ENCODE measurements at regions not wholly inside any gene's neighbourhood (a gene's known extent, or its start where the extent isn't known, plus 50 kb on each side); places are given as distances from the start of the nearest gene placed in this dataset.

- no peak overlapping the region for H3K27ac ChIP-seq (ENCODE audit: extremely low read depth, low read depth, low read length)
- intact Hi-C loops (cut with micrococcal nuclease): loop anchor here (10.0 kb wide), 1 partner anchor 374 kb away; the partner anchor contains the start of gene ID2
These were observed 371.1 kb upstream of the ID2 start for GRCh38 chr2:8310557-8311455.

GRCh38 chr2:8312221-8312620 lies 369.6 kb upstream of the ID2 start:
- FAIRE-seq (no peak), ATAC-seq (no peak), DNase-seq (ENCODE audit: extremely low read depth in 1 of 4, low spot score in 3 of 4) (no peak)
- 53% methylated on average over 3 of the region's 3 CpGs for WGBS (ENCODE audit: insufficient coverage, low coverage, missing lambda C conversion rate)
- no peaks in the 10 kb centered on the region for H3K9me1 ChIP-seq (ENCODE audit: control insufficient read depth, insufficient read depth, low read length)
- no peaks in the 10 kb centered on the region for H3K9me3 ChIP-seq (replicated peaks; ENCODE audit: control insufficient read depth, insufficient read depth, low read depth, low read length)
- POLR2A ChIA-PET: interaction anchor here (1.2 kb wide), 1 partner anchor 13 kb away, joined by 3 read pairs; no protein-coding TSS in a partner anchor
- H2AFZ ChIP-seq (ENCODE audit: low read depth, low read length): peak overlapping the region; percentile 61; the same call in 1 of the 2 replicates
- TF ChIP-seq POLR3G (IDR thresholded peaks at IDR 0.05; ENCODE audit: extremely low read depth, insufficient read length, insufficient replicate concordance): no peak
- TF ChIP-seq HDAC8 (tag; IDR thresholded peaks at IDR 0.05): no peak
- in situ Hi-C loops (cut with MboI) (no loop called here), intact Hi-C loops (cut with micrococcal nuclease) (loop anchor here (10.0 kb wide), 1 partner anchor 373 kb away; the partner anchor contains the start of gene ID2)
- H3K4me1 ChIP-seq (replicated peaks in 1 of 2; ENCODE audit: control insufficient read depth in 2 of 2, insufficient read depth in 2 of 2, low read length in 2 of 2): peaks cover 17 to 37% of the 10 kb centered on the region in 2 experiments
- CTCF ChIA-PET (ENCODE audit: low intra/inter-chr PET ratio): no interaction called here
- peaks cover 3% of the 10 kb centered on the region for H4K20me1 ChIP-seq (replicated peaks; ENCODE audit: control insufficient read depth, insufficient read depth, low read length)
- H3K79me2 ChIP-seq (ENCODE audit: control insufficient read depth, insufficient read depth, low read length): no peaks in the 10 kb centered on the region
- H3K4me2 ChIP-seq (ENCODE audit: insufficient read depth, low read length): no peak overlapping the region
- no peaks in the 10 kb centered on the region for H3K36me3 ChIP-seq (ENCODE audit: control insufficient read depth, insufficient read depth, low read length)
- no TSS peak for BruUV-seq (replicated peaks)
- peaks cover 0 to 26% of the 10 kb centered on the region in 2 experiments; a peak in 2 of 5 replicates for H3K27me3 ChIP-seq (ENCODE audit: control insufficient read depth in 2 of 2, insufficient read depth in 2 of 2, low read length in 2 of 2)
- no peak overlapping the region for H3K27ac ChIP-seq (ENCODE audit: extremely low read depth, low read depth, low read length)
- no peak overlapping the region for H3K4me3 ChIP-seq
- peak overlapping the region in 1 of 2 experiments; percentile 21; a peak in 1 of 4 replicates for H3K9ac ChIP-seq (ENCODE audit: insufficient read depth in 1 of 2, low read depth in 2 of 2, low read length in 2 of 2)

More at GRCh38 chr2:8310557-8311455, 371.1 kb upstream of the ID2 start:
- no peak overlapping the region for H3K4me3 ChIP-seq
- H2AFZ ChIP-seq (ENCODE audit: low read depth, low read length): no peak overlapping the region
- 17% methylated on average over 12 of the region's 12 CpGs for WGBS (ENCODE audit: insufficient coverage, low coverage, missing lambda C conversion rate)
- ATAC-seq (no peak), DNase-seq (ENCODE audit: extremely low read depth in 1 of 4, low spot score in 3 of 4) (no peak), FAIRE-seq (no peak)
- peaks cover 17 to 34% of the 10 kb centered on the region in 2 experiments for H3K4me1 ChIP-seq (replicated peaks in 1 of 2; ENCODE audit: control insufficient read depth in 2 of 2, insufficient read depth in 2 of 2, low read length in 2 of 2)
- no peaks in the 10 kb centered on the region for H3K79me2 ChIP-seq (ENCODE audit: control insufficient read depth, insufficient read depth, low read length)
- H3K9ac ChIP-seq (ENCODE audit: insufficient read depth in 1 of 2, low read depth in 2 of 2, low read length in 2 of 2): no peak overlapping the region
- in situ Hi-C loops (cut with MboI): no loop called here
- no peaks in the 10 kb centered on the region for H3K9me3 ChIP-seq (replicated peaks; ENCODE audit: control insufficient read depth, insufficient read depth, low read depth, low read length)
- ChIA-PET POLR2A (no interaction called here), CTCF (ENCODE audit: low intra/inter-chr PET ratio) (no interaction called here)
- TF ChIP-seq LEF1 (IDR thresholded peaks at IDR 0.05): no peak
- TF ChIP-seq ESRRA (IDR thresholded peaks at IDR 0.05; ENCODE audit: borderline replicate concordance, low read depth): peak; percentile 16; the same call in 1 of the 2 replicates
- peaks cover 3% of the 10 kb centered on the region for H4K20me1 ChIP-seq (replicated peaks; ENCODE audit: control insufficient read depth, insufficient read depth, low read length)
- no peaks in the 10 kb centered on the region for H3K36me3 ChIP-seq (ENCODE audit: control insufficient read depth, insufficient read depth, low read length)
- BruUV-seq (replicated peaks): no TSS peak
- no peak overlapping the region for H3K4me2 ChIP-seq (ENCODE audit: insufficient read depth, low read length)
- no peaks in the 10 kb centered on the region for H3K9me1 ChIP-seq (ENCODE audit: control insufficient read depth, insufficient read depth, low read length)
- H3K27me3 ChIP-seq (ENCODE audit: control insufficient read depth in 2 of 2, insufficient read depth in 2 of 2, low read length in 2 of 2): peaks cover 0 to 26% of the 10 kb centered on the region in 2 experiments; a peak in 2 of 5 replicates

Measured in K562 (cell line).